Retina (tissue), 1 donor: ENCODE measurements at regions not wholly inside any gene's neighbourhood (a gene's known extent, or its start where the extent isn't known, plus 50 kb on each side); places are given as distances from the start of the nearest gene placed in this dataset.

Source experiments
- DNase-seq: peaks from one replicate; pipeline ENCODE4 v3.0.0-alpha.2; 2016

GRCh38 chr22:49094151-49094550, 733.5 kb downstream of the BRD1 start:
- no peak for DNase-seq

- DNase-seq: no peak
These were observed 734.3 kb downstream of the BRD1 start for GRCh38 chr22:49093192-49093880.

GRCh38 chr22:49092716-49093115, 735.0 kb downstream of the BRD1 start:
- no peak for DNase-seq

GRCh38 chr22:49091917-49092545, 735.6 kb downstream of the BRD1 start:
- no peak for DNase-seq

GRCh38 chr22:49091451-49091850, 736.2 kb downstream of the BRD1 start:
- no peak for DNase-seq

- DNase-seq: no peak
These were observed 736.9 kb downstream of the BRD1 start for GRCh38 chr22:49090853-49091135.

GRCh38 chr22:49090061-49090852, 737.4 kb downstream of the BRD1 start:
- DNase-seq: no peak

- no peak for DNase-seq
These were observed 738.6 kb downstream of the BRD1 start for GRCh38 chr22:49088801-49089791.

- DNase-seq: no peak
These were observed 739.7 kb downstream of the BRD1 start for GRCh38 chr22:49087716-49088601.

GRCh38 chr22:49087198-49087597, 740.5 kb downstream of the BRD1 start:
- peak; percentile 63 for DNase-seq

GRCh38 chr22:49086606-49087157, 741.0 kb downstream of the BRD1 start:
- DNase-seq: no peak

- no peak for DNase-seq
These were observed 741.5 kb downstream of the BRD1 start for GRCh38 chr22:49086181-49086580.

GRCh38 chr22:49084206-49084605, 743.5 kb downstream of the BRD1 start:
- no peak for DNase-seq

- no peak for DNase-seq
These were observed 744.1 kb downstream of the BRD1 start for GRCh38 chr22:49083607-49084006.

GRCh38 chr22:49082451-49082850, 745.2 kb downstream of the BRD1 start:
- no peak for DNase-seq

- no peak for DNase-seq
These were observed 745.7 kb downstream of the BRD1 start for GRCh38 chr22:49081926-49082325.

- no peak for DNase-seq
These were observed 746.4 kb downstream of the BRD1 start for GRCh38 chr22:49081261-49081666.

GRCh38 chr22:49080631-49081030, 747.0 kb downstream of the BRD1 start:
- no peak for DNase-seq

GRCh38 chr22:49079743-49080500, 747.8 kb downstream of the BRD1 start:
- no peak for DNase-seq

GRCh38 chr22:49079027-49079725, 748.5 kb downstream of the BRD1 start:
- DNase-seq: no peak
